ENCODE measurements at regions not wholly inside any gene's neighbourhood (a gene's known extent, or its start where the extent isn't known, plus 50 kb on each side); places are given as distances from the start of the nearest gene placed in this dataset.
"Not testable (repeated sequence)": the region's sequence is repeated elsewhere in the genome, so short reads cannot be mapped to it uniquely, and the experiment has no call there.

GRCh38 chr14:41549821-41550607, 56.7 kb upstream of the LRFN5 start:
- no peak for DNase-seq

GRCh38 chr14:41549282-41549681, 57.4 kb upstream of the LRFN5 start:
- no peak for DNase-seq

DNA sequence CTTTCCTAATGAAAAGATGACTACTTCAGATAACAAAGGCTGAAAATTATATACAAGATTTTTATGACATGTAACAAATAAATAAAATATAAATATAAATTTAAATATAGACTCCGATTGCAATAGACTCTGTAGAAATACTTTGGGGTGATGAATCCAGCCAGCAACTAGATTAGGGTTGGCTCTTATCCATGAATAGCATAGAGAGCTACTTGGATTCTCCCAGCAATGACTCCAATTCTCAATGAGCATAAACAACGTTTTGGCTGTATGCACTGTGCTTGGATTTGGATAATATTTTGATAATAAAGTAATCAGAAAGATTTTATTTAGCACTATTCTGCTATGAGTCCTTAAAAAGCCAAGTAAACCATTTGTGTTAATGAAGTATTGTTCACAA, 58.0 kb upstream of the LRFN5 start:
- DNase-seq: no peak

- DNase-seq: no peak
Measured at GRCh38 chr14:41541333-41541732, 65.3 kb upstream of the LRFN5 start.

DNA sequence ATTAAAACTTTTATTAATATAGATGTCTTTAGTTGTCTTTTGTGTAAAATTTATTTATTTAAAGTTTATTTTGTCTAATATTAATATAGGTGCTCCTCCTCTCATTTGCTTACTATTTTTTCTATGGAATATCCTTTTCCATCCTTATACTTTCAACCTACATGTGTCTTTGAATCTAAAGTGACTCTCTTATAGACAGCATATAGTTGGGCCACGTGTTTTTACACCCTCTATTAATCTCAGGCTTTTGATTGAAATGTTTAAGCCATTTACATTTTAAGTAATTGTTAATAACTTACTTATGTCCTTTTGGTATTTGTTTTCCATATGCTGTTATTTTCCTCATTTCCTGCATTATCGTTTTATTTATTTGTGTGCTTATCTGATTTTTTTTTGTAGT, 74.4 kb upstream of the LRFN5 start:
- no peak for DNase-seq

DNA sequence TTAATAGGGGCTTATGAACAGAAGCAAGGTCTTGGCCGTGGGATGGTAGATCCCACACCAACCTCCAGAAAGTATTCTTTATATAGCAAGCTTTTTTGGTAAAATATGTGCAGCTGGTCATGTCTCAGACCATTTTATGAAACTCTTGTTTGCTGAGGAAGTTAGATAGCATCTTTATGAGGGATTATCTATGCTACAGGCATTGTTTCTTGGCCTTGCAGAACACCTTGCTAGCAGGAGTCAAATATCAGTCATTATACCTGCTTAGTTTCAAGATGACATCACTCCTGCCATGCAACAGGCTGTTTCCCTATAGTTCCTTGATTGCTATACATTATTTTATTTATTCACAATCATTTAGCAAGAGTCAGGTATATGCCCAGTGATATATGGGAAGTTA, 84.8 kb upstream of the LRFN5 start:
- no peak for DNase-seq

DNA sequence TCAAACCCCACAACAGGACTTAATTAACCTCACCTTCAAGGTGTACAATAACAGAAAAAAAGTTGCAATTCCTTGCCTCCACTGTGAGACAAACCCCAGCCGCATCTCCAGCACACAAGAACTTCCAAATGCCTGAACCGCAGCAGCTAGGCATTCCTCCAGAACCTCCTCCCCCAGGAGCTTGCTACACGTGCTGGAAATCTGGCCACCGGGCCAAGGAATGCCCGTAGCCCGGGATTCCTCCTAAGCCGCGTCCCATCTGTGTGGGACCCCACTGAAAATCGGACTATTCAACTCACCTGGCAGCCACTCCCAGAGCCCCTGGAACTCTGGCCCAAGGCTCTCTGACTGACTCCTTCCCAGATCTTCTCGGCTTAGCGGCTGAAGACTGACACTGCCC, 88.6 kb upstream of the LRFN5 start:
- not testable (repeated sequence) for DNase-seq

- DNase-seq: no peak
Measured at GRCh38 chr14:41506552-41506951, 100.1 kb upstream of the LRFN5 start.

DNA sequence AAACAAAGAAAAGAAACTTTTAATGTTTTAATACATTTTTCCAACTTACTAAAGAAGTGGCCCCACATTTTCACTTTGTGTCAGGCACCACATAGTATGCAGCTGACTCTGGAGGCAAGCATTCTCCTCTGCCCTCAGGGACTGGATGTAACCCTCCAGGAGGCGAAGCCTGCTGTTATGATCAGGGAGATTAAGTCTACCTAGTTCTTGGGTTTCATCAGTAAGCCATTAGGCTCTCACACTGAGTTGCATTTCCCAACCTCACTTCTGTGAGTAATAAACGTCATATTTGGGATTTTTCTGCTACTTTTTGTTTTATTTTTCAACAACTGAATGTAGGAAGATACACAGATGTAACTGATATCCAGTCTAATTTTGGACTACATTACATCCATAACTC, 101.2 kb upstream of the LRFN5 start:
- no peak for DNase-seq

DNA sequence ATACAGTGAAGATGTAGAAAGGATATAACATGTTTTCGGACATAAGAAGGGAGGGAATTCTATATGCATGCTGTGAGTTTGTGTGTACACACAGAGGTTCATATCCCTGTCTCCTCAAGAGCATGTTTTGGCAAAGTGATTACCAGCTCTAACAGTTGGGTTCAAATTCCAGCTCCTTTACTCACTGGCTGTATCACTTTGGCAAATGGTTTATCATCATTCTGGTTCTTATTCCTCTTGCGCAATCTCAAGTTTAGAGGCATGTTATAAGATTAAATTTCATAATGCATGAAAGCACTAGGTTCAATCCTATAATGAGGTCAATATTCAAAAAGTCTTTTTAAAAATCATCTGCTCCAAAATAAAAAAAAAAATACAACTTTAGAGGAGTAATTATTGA, 107.7 kb upstream of the LRFN5 start:
- no peak for DNase-seq

DNA sequence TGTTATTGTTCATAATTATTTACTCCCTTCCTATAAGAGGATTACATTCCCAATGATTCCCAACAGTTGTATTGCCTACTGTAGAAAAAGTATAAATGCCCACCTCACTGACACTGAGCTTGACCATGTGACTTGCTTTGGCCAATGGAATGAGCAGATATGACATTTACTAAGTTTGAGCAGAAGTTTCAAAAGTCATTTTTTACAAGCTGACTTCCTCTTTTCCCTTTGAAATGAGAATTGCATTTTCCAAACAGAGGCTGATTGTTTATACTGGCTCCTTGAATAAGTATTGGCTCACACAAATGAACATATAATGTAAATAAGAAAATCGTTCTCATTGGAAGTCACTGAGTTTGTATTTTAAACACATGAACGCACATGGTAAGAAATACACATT, 116.4 kb upstream of the LRFN5 start:
- no peak for DNase-seq

- DNase-seq: no peak
Measured at GRCh38 chr14:41489315-41489972, 117.2 kb upstream of the LRFN5 start.

DNA sequence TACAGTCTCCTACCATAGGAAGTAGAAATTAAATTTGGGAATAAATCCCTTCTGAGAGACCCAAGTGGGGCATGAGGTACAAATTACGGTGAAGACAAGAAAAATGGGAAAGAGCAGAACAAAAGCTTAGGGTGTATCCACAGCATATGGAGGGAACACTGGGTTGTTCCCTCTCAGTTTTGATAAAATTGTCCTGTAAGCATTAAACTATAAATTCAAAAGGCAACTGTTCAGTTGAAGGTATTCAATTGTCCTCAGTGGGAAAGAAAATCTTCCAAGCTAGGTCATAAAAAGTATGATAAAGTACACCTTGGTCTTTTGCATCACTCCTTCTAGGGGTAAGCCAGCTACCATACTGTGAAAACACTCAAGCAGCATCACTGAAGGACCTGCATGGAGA, 118.3 kb upstream of the LRFN5 start:
- no peak for DNase-seq

DNA sequence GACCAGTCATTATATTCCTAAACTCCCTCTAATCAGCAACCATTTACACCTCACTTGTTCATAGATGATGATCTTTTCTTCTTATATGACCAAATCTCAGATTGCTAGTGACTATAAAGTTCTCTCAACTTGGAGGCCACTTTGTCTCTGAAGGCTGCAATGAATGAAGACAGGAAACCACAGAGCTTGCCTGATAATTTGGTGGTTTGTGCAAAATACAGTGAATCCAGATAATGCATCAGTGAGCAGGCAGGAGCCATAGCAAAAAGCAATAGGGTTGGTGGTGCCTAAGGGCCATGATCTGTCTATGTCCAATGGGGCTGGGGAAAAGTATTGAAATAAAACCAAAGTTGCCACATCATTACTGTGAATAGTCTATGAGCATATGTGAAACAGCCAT, 123.8 kb upstream of the LRFN5 start:
- DNase-seq: no peak

GRCh38 chr14:41476526-41476925, 130.2 kb upstream of the LRFN5 start:
- no peak for DNase-seq

- DNase-seq: no peak
Measured at GRCh38 chr14:41461380-41461779, 145.3 kb upstream of the LRFN5 start.

DNA sequence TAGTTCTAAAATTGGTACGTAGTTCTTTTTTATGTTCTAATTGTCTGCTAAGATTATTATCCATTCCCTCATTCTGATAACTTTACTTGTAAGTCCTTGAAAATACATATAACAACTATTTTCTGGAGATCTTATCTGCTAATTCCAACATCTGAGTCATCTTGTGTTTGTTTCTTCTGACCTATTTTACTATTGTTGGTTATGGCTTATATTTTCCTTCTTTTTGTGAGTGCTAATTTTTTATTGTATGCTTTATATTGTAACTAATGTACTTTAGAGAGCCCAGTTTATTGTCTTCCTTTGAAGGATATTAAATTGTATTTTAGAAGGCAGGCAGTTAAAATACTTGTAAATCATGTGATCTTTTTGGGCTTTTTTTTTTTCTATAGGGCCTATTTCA, 149.3 kb upstream of the LRFN5 start:
- DNase-seq: no peak

GRCh38 chr14:41449066-41449465, 157.6 kb upstream of the LRFN5 start:
- no peak for DNase-seq

DNA sequence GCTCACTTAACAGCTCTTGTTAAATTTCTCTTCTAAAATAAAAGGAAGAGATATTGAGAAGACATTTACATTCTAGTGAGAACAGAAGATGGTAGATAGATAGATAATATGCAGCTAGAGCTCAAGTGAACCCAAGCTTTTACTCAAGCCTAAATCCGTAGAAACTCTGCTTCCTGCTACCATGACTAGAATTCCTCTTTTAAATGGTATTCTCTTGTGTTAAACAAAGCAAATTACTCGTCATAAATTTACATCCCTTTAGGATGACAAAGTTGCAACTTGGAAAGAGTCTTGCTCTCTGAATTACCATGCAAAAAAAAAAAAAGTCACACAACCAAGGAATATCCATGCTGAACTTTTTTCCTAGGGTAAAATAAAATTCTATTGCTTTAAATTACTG, 160.7 kb upstream of the LRFN5 start:
- no peak for DNase-seq

DNA sequence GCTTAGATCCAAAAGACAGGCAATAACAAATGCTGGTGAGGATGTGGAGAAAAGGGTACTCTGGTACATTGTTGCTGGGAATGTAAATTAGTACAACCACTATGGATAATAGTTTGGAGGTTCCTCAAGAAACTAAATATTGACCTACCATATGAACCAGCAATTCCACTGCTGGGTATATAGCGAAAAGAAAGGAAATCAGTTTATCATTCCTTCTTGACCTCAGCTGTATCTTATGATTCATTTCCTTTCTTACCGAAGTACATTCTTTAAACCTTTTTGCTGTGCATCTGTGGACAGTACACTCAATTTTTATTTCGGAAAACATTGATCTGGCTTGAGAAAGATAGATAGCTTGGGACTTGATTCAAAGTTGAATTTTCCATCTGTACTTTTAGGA, 183.2 kb upstream of the LRFN5 start:
- no peak for DNase-seq

- not testable (repeated sequence) for DNase-seq
Measured at GRCh38 chr14:41421308-41421707, 185.4 kb upstream of the LRFN5 start.

DNA sequence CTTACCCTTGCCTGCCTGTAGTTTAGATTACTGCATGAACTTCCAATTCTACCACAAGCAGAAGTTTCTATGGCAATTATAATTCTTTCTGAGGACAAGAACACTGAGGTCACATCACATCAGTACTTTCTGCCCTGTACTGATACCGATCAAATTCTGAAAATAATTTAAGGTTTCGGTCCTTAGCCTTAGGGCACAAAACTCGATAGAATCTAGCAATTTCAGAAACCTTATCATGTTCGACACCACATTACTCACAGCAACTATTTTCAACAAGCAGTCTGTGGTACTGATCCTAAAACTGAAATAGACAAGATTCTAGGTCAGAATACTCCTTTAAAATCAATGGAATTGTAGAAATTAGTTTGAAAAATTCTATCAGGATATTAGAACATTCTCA, 187.0 kb upstream of the LRFN5 start:
- no peak for DNase-seq

GRCh38 chr14:41418851-41419250, 187.8 kb upstream of the LRFN5 start:
- no peak for DNase-seq

- DNase-seq: no peak
Measured at GRCh38 chr14:41409806-41410205, 196.9 kb upstream of the LRFN5 start.

- no peak for DNase-seq
Measured at GRCh38 chr14:41404126-41404525, 202.6 kb upstream of the LRFN5 start.
